Fibroblast of gingiva (primary cell): ENCODE measurements at regions not wholly inside any gene's neighbourhood (a gene's known extent, or its start where the extent isn't known, plus 50 kb on each side); places are given as distances from the start of the nearest gene placed in this dataset.

Experiments used
- DNase-seq: peaks from one replicate; pipeline ENCODE4 v3.0.0-alpha.2; 2011; ENCODE audit warnings: low read depth

DNA sequence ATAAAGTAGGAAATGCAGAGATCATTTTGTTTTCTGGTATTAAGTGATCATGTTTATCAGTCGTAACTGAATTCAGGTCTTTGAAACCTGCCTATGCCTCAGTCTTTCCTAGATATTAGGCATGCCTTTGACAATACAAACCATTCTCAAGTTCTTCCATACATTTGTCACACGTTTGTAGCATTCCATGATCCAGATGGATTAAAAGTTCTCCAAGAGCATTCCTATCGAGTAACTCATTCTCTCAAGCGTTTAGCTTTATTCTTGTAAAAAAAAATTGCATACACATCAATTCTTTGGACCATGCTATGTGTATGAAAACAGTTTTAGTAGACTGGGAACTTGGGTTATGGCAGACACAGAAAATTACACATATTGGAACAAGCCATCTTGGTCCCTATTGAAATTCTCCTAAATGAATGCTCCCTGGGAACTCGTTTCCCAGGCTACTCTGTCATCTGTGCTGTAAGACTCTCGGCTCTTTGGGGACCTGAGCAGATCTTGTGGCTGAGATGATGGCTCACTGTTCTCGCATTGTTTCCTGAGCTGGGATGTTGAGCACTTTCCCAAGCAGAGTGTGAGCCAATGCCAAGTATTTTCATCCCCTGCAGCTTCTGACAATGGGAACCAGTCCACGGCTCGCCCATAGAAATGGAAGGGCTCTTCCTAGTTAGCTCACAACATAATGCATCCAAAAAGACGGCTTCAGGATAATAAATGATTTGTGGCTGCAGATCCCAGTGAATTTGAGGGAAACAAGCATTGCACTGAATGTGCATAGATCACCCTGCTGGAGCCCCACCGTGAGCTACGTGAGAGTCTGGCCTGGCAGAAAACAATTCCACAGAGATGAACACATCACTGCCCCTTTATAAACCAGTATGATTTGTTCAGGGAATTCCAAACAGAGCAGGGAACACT is 230.2 kb downstream of the IRX1 start:
- no peak for DNase-seq

DNA sequence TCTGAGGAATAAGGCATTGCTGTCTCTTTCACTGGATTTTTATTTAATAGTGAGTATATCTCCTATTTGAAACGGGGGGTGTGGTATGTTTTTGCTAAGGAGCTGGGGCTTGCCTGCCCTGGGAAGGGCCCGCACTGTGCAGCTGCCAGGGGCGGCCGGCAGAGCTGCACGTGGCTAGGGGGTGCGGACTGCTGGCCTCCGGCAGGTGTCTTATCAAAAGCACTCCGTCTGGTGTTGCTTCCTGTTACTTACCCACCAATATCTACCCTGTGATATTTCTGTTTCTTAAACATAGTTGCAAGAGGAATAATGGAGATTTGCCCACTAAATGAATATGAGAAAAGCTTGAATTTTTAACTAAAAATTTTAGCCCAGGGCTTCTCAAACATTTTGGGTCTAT is 232.0 kb downstream of the IRX1 start:
- no peak for DNase-seq

DNA sequence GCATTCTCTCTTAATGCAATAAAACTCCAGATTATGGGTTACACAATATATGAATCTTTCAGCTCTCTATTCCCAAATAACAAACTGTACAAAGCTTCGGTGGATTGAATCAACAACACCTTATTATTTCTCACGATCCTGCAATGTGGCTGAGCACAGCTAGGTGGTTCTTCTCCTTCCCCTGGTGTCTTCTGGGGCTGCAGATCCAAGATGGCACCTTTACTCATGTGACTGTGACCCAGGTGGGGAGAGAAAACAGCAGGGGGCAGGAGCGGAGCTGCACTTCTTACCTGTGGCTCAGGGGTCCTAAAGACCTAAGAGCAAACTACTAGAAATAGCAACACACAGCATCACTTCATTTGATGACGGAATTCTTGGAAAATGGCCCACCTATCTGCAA is 233.1 kb downstream of the IRX1 start:
- no peak for DNase-seq

DNA sequence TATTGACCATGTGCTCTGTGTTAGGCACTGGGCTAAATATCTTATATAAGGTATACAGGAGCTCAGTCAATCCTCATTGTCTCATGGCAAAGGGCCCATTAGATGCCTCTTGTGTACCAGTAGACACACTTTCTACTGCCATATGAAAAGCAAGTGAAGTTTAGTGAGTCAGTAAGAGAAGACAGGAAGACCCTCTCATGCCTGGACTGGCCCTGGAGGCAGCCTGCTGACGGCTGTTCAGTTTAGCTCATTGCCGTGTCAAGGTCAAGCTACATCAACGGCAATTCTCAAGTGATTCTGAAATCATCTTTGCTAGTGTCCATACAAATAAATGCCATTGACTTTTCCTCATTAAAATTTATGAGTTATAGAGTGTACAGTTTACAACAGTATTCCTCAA is 237.9 kb downstream of the IRX1 start:
- DNase-seq = no peak

DNA sequence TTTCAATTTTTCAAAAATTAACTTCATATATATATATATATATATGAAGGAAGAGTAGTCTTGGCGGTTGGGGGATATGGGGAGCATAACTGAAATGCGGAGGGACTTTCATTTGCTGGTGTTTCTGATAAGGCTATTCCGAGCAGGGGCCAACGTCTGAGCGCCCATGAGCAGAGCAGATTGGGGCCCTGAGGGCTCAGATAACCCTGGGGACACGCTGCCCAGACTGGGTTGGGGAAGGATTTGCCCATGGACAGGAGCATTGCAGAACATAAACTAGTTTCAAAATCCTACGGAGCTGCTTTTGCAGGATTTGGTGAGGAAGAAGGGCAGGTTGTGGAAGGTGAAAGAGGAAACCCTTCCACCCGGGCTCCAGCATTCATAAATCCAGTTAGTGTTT is 240.2 kb downstream of the IRX1 start:
- no peak for DNase-seq

DNA sequence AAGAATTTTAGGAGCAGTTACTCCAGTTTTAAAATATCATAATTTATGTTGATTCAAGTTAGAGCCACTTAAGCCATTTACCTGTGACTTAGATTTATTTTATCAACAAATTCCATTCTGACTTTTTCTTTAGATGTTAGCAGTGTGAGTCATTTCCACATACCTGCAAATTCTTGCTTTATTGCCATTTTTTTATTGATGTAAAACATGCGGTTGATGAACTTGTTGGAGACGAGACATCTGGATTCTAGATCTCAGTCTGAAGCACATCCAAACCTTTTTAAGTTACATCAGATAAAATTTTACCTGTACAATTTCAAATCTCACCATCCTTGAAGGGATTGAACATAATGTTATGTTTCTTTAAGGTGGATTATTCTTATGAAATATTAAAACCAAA is 240.9 kb downstream of the IRX1 start:
- no peak for DNase-seq

DNA sequence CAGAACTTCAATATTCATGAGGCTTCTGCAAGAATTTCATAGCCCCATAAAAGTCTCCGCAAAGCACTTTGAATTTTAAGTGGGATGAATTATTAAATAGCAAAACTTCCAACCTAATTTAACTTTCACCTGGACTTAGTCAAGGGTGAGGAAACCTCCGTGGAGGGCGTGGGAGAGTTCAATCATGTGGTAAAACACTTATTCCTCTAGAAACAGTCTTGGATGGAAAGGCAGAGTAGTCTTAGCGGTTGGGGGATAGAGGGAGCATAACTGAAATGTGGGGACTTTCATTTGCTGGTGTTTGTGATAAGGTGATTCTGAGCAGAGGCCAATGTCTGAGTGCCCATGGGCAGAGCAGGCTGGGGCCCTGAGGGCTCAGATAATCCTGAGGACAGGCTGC is 241.9 kb downstream of the IRX1 start:
- DNase-seq = no peak

DNA sequence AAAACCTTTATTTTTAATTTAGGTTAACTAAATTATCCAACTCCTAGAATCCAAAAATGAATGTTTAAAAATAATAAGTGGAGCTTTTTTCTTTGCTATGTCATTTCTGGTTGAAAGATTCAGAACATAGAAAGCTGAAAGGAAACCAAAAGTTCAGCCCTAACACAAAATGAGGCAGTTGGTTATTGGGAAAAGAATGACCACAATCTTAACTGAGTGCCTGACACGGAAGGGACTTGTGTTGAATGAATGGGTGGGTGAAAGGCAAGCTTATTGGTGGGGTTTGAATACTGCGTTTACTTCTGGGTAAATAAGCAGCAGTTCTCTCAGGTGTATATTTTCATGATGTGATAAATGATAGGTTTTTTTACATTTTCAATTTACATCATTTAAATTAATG is 243.5 kb downstream of the IRX1 start:
- no peak for DNase-seq

DNA sequence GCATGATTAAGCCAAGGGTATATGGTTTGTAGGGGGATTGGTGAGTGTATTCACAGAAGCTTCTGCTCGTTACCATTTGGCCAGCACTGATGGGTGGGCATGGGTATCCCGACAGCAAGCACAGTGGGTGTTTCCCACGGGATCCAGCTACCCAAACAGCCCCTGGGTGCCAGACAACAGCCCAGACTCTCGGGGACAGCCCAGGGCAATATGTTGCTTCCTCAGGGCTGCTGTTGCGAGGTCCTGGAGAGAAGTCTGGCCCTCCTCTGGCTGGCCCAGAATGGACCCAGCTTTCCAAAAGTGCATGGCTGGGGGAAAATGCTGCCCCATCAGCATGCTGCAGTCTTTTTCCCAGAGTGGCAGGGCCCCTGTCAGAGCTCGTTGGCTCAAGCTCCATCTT is 247.0 kb downstream of the IRX1 start:
- no peak for DNase-seq

DNA sequence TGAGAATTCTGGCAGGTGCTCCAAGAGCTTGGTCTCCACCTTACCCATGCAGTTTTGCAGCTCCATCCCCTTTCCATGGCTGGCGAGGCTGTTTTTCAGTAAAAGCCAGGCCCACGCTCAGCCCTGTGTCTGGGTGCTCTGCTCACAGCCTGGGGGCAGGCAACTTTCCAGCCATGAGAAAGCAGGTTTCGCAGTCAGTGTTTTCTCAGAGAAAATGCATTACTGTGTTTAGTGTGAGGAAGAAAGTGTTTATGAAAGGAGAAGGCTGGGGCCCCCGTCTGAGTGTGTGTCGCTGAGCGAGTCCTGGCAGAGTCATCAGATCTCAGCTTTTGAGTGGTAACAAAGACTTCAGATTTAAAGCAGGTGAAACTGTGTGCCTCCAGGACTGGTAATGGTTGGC is 248.1 kb downstream of the IRX1 start:
- DNase-seq = no peak

DNA sequence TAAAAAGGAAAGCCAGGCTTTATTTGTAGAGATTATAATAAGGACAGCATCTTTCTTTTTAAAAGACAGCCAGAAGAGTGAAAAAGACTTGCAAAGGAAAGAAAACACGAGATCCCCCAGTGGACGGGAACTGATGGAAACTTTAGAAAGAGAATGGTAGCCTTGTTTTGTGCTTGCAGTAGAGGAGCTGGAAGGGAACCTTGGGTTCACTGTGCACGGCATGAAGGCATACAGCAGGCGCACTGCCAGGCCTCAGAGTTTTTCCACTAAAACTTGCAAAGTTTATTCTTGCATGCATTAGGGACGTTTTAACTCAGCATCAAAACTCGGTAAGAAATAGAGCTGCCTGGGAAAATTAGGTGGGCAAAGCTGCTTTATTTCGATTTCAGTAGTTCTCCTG is 248.6 kb downstream of the IRX1 start:
- DNase-seq = no peak

DNA sequence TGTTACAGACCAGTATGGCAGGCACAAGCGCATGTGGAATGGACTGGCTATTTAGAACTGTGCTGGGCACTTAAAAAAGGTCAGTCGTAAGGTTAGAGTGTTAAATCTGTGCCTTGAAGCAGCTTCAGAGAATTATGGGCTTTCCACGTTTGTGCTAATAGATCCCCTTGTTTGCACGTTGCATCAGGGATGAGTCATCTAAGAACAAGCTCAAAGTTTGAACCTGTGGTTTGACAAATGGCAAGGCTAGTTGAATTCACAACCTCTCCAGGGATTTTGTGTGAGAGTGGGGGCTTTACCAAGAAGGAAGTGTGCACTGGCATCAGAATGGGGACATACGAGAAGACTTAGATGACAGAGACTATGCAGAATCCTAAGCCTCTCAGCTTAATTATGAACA is 249.6 kb downstream of the IRX1 start:
- no peak for DNase-seq

DNA sequence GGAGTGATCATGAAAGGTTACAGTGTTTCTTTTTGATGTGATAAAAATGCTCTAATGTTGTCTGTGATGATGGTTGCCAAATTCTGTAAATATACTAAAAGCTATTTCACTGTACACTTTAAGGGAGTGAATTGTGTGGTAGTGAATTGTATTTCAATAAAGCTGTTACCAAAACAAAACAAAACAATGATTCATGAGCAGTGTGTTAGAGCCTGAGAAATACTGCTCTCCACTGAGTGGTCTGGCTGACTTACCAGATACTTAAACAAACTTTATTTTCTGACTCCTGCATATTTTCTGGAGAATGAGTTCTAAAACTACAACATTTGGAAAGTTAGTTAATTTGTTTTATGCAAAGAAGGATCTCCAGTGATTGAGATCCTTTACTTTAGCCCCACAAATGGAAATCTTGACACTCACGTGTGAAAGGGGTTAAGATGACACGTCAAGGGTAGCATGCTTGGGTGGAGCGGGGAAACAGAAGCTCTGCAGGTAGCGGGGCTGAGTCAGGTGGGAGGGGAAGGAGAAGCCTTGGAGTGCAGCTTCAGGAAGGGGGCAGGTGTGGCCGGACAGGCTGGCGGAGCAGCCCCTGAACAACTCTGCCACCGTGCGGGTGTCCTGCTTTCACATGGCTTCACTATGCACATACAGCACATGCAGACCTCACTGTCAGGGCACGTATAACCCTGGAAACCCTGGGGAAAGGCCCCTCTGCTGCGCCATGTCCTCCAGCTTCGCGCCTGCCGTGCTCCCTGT is 256.7 kb downstream of the IRX1 start:
- DNase-seq = no peak

DNA sequence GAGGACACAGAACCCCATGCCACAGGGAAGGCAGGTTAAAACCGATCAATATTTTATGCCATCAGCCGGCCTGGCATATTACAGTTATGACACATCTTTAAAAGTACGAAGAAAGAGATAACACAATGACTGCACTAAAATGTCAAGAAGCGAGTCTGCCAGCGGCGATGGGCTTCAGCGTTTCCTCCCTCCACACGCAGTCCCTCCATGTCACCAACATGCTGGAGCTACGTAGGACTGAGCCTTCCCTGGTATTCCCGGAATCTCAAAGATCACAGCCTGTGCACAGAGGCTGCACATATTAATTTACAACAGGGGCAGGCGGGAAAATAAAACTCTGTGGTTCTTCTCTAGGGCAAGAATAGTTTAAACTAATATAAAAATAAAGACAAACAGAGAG is 257.7 kb downstream of the IRX1 start:
- DNase-seq = no peak

DNA sequence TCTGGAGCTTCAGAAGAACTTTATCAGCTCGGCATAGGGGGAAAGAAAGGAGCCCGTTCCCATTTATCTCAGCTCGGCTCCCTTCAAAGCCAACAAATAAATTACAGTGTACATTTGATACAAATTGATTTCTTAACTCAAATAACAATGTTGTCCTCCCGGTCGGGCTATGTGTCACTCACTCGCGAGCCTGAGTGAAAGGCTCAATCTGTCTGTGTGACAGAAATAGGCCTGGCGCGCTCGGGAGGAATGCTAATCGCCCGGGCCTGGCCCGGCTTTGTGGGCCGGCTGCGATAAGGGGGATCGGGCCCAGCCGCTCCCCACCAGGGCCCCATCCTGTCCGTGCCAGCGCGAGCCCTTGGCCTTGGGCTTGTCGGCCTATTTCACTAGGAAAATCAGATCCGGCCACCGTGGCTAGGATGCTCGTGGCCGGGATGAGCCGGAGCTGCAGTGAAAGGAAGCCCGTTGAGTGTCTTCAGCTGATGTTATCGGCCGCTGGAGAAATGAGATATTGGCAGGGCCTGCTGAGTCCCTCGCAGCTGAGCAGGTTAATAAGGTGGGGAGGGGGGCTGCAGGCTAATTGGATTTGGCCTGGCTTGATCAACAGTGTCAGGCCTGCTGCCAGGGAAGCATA is 258.7 kb downstream of the IRX1 start:
- no peak for DNase-seq

DNA sequence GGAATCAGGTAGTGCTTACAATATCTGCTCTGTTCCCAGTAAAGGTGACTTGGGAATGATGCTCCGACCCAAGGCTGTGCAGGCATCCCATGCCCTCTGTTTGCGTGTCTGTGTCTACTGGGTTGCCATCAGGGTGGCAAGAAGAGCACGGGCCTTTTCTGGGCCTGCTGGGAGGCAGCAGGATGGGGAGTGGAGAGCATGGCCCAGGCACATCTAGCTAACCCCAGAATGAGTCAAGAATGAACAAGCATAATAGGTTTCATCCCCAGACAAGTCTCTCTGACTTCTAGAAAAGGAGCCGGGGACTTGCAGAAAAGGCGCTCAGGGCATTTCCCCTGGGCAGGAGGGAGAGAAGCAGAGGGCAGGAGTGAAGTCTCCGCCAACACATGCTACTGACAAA is 260.4 kb downstream of the IRX1 start:
- DNase-seq = no peak

DNA sequence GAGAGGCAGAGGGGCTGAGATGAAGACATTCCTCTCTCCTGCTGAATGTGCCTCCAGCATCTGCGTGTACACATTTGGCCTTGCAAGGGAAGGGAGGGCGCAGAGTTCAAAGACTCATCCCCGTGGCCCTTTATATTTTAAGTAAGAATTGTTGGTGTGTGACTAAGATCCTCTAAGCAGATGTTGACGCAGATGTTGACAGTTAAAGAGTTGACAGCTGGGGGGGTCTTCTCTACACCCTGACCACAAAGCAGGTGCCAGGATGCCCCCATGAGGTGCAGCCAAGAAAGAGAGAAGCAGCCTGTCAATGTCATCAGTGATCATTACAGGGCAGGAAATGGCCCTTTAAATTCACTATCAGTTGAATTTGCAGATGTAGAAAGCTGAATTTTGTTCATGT is 262.9 kb downstream of the IRX1 start:
- no peak for DNase-seq

DNA sequence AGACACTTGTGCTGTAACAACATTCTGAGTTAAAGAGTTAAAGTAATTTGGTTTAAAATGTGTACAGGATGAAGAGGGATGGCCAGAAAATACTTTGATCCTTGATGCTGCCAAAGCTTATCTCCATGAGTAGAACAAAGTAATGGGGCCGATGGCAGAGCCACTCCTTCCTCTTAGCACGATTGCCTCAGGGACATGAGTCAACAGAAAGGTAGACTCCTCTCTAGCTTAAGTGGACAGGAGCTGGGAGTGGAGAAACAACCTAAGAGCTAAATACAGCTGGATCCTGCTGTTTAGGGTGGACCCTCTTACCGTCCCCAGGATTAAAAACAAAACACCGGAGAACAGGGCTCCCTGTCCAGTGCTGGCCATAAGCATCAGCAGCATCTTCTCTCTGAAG is 267.3 kb downstream of the IRX1 start:
- no peak for DNase-seq

DNA sequence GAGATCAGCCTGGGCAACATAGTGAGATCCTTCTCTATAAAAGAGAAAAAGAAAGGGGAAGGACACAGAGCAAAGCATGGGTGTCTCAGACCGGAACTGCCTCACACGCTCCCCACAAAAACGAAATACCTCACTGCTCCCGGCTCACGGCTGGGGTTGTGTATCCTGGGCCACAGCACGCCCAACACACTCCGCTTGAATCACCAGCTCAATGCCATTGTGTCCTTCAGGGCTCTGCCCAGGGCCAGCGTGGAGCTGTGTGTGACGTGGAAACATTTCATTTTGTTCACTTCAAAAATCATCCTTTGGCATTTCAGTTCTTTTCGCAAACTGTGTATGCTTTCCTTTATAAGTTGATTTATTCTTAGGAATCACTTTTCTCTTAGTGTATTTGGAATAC is 279.5 kb downstream of the IRX1 start:
- no peak for DNase-seq

DNA sequence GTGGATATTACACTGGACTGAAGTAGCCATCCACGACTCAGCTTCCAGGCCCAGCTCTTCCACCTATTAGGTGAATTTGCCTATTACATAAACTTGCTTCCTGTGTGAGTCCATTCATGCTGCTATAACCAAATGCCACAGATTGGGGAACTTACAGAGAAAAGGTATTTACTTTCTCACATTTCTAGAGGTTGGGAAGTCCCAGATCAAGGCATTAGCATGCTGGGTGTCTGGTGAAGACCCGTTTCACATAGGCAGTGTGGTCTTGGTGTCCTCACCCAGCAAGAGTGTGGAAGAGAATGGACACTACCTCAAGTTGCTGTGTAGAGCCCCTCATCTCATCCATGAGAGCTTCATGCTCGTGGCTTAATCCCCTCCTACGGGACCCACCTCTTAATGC is 282.6 kb downstream of the IRX1 start:
- no peak for DNase-seq

DNA sequence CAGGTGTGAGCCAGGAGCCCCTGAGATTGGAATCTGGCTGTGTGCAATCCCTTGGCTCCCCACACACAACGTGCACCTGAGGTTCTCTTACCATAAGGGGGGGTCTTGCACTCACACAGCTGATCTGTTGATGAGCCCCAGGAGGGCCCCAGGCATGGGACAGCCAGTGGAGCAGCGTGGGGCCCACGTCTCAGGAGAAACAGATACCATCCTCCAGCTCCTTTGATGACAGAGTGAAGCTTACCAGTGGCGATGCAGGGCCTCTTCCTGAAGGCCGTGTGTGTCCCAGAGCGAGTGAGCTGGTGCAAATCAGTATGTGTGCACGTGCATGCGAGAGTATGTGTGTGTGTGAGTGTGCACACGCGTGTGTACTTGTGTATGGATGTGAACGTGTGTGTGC is 287.4 kb downstream of the IRX1 start:
- no peak for DNase-seq

DNA sequence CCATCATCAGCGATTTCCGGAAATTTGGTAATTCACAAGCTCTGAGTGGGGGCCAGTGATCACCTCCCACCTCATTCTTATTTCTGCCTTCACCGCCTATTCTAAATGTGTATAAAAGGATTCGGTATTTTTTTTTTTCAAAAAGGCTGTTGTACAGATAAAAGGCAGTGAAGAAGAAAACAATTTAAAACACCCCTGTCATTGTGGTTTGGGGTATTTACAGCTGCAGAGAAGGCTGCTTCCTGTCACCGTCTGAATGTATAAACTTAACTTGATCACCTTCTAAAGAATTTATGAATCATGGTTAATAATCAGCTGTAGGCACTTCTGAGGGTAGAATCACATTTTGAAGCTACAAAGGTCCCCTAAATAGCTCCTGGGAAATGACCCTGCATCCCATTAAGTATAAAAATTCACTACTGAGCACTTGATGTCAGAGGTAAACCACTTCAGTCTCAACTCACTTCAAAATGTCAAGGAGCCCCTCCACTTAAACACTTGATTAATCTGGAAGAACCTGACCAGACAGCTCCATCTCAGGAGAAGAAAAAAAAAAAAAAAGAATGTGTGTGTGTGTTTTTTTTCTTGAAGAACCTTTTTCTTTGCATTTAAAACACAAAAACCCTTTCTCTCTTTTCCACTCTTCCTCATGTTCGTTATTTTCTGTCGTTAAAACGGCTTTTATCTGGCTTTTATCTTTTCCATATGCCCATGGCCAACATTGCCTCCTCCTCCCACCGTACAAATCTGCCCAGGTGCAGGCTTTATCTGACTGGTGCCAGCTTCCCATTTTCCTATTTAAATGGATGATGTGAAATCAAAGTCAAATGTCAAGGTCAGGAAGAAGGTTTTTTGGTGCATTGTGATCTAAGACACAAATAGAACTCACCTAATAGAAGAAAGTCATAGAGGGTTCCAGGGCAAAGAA is 291.2 kb downstream of the IRX1 start:
- DNase-seq = no peak
